Endothelial cell of umbilical vein (primary cell): ENCODE measurements at regions not wholly inside any gene's neighbourhood (a gene's known extent, or its start where the extent isn't known, plus 50 kb on each side); places are given as distances from the start of the nearest gene placed in this dataset.

Experiments used
- BruUV-seq: library from RNA; stranded (reverse); fragments of 400-500 nt; replicated peaks from 2 replicates; lab custom pipeline; 2021; lab: Mats Ljungman, UMichigan
- CTCF ChIA-PET: fragments of 300-600, 350-600 bp; sonication (Branson Sonifier 250); formaldehyde crosslinking; loops from one replicate; lab custom pipeline; 2021; ENCODE audit warnings: antibody characterized with exemption, inconsistent platforms; lab: Charles Lee
- POLR2A ChIA-PET: fragments of 300-600, 350-600 bp; sonication (Branson Sonifier 250); formaldehyde crosslinking; loops from one replicate; lab custom pipeline; 2021; ENCODE audit warnings: antibody characterized with exemption, inconsistent platforms; lab: Charles Lee
- DNase-seq: peaks from one replicate; pipeline ENCODE4 v3.0.0-alpha.2; 2011; ENCODE audit warnings: low read depth, low spot score
- FAIRE-seq: peaks from 2 replicates; lab custom pipeline; 2011; peaks lifted over from hg19 to GRCh38; lab: Jason Lieb, UNC
- H2AFZ ChIP-seq: 2 replicates; pipeline ENCODE4 v1.6.0; 2012; ENCODE audit warnings: low read depth, low read length, control low read depth, inconsistent platforms
- H3K27ac ChIP-seq: 2 replicates; pipeline ENCODE4 v1.5.1; 2011; ENCODE audit warnings: low read depth, mild to moderate bottlenecking, control low read depth, low read length, moderate library complexity; ENCODE audit not compliant: insufficient read depth
- H3K27me3 ChIP-seq, 2 experiments: 2 replicates each; pipeline versions ENCODE4 v1.6.0 to v1.6.1; 2011; ENCODE audit warnings: low read length in 2 of 2, mixed read lengths in 1 of 2; ENCODE audit not compliant: control insufficient read depth in 2 of 2, insufficient read depth in 2 of 2
- H3K36me3 ChIP-seq, 2 experiments: 2 replicates in 1 of 2; 3 replicates in 1 of 2; pipeline ENCODE4 v1.5.1; 2011; ENCODE audit warnings: low read length in 2 of 2, mild to moderate bottlenecking in 1 of 2, moderate library complexity in 1 of 2; ENCODE audit not compliant: control insufficient read depth in 2 of 2, insufficient read depth in 2 of 2; ENCODE audit errors: extremely low read depth in 1 of 2
- H3K4me1 ChIP-seq: 3 replicates; pipeline ENCODE4 v1.5.1; 2011; ENCODE audit warnings: mild to moderate bottlenecking, low read length; ENCODE audit not compliant: control insufficient read depth, insufficient read depth; ENCODE audit errors: extremely low read depth
- H3K4me2 ChIP-seq: 2 replicates; pipeline ENCODE4 v1.6.1; 2011; ENCODE audit warnings: low read length, control low read depth, mixed read lengths; ENCODE audit not compliant: insufficient read depth
- H3K4me3 ChIP-seq, 3 experiments: fragments of 200-600 bp in 1 of 3; sonication (generic), shearing (Covaris generic) in 1 of 3; replicated peaks in 1 of 3; 2 replicates each; pipeline ENCODE4 v1.5.1; 2011 to 2016; ENCODE audit warnings: control low read depth in 3 of 3, low read length in 3 of 3, mild to moderate bottlenecking in 2 of 3, inconsistent platforms in 1 of 3, low read depth in 1 of 3, moderate library complexity in 1 of 3; ENCODE audit not compliant: insufficient read depth in 1 of 3
- H3K79me2 ChIP-seq: 2 replicates; pipeline ENCODE4 v1.6.0; 2012; ENCODE audit warnings: low read length, inconsistent platforms; ENCODE audit not compliant: control insufficient read depth, insufficient read depth
- H3K9ac ChIP-seq: replicated peaks from 2 replicates; pipeline ENCODE3; 2011; ENCODE audit warnings: low read length, control low read depth; ENCODE audit not compliant: insufficient read depth; ENCODE audit errors: extremely low read depth
- H3K9me1 ChIP-seq: replicated peaks from 3 replicates; pipeline ENCODE4 v1.6.0; 2011; ENCODE audit warnings: mild to moderate bottlenecking, low read length; ENCODE audit not compliant: control insufficient read depth, insufficient read depth; ENCODE audit errors: extremely low read depth
- H3K9me3 ChIP-seq: replicated peaks from 2 replicates; pipeline ENCODE4 v1.5.1; 2012; ENCODE audit warnings: low read length, inconsistent platforms; ENCODE audit not compliant: control insufficient read depth, insufficient read depth
- H4K20me1 ChIP-seq: replicated peaks from 2 replicates; pipeline ENCODE3; 2011; ENCODE audit warnings: mild to moderate bottlenecking, low read length; ENCODE audit not compliant: control insufficient read depth, insufficient read depth; ENCODE audit errors: extremely low read depth
- EZH2 ChIP-seq: IDR thresholded peaks from 2 replicates; pipeline ENCODE4 v1.6.1; 2012; ENCODE audit warnings: borderline replicate concordance, low read depth, mild to moderate bottlenecking, moderate library complexity, low read length, inconsistent platforms; ENCODE audit not compliant: severe bottlenecking
- FOS ChIP-seq: IDR thresholded peaks from 2 replicates; pipeline ENCODE4 v1.6.1; 2011; ENCODE audit warnings: mild to moderate bottlenecking, low read length, moderate library complexity, borderline replicate concordance; ENCODE audit not compliant: insufficient read depth
- GATA2 ChIP-seq: IDR thresholded peaks from 2 replicates; pipeline ENCODE4 v1.7.0; 2011; ENCODE audit warnings: low read depth, mild to moderate bottlenecking, moderate library complexity, mixed read lengths, low read length; ENCODE audit not compliant: insufficient read length, insufficient read depth
- JUN ChIP-seq: IDR thresholded peaks from 2 replicates; pipeline ENCODE4 v1.6.1; 2011; ENCODE audit warnings: borderline replicate concordance, low read depth; ENCODE audit not compliant: insufficient read length, insufficient read depth
- MYC ChIP-seq: IDR thresholded peaks from one replicate; pipeline ENCODE4 v1.6.1; 2011; ENCODE audit warnings: mild to moderate bottlenecking, low read depth, low read length
- POLR2A ChIP-seq: IDR thresholded peaks from 2 replicates; pipeline ENCODE4 v1.6.1; 2012; ENCODE audit warnings: low read depth, mild to moderate bottlenecking, control low read depth, low read length
- POLR2AphosphoS5 ChIP-seq: IDR thresholded peaks from 2 replicates; pipeline ENCODE4 v1.6.1; 2012; ENCODE audit warnings: low read depth, mild to moderate bottlenecking, control low read depth, low read length, moderate library complexity; ENCODE audit not compliant: insufficient read depth
- dilution Hi-C: fragments of 300-500 bp; cut with MboI; formaldehyde crosslinking; loops from one replicate; pipeline ENCODE4 v1.15.0; 2019; ENCODE audit warnings: low sequenced_read_pairs; ENCODE audit not compliant: extremely low pct_ligation_motif_present
- intact Hi-C: fragments of 100-400 bp; cut with micrococcal nuclease; formaldehyde crosslinking; loops from one replicate; pipeline ENCODE4 v1.10.0; 2022
- TF ChIP-seq, protein P1 (sequence below), 2 donors: IDR thresholded peaks; 1 replicate in 1 of 2; 2 replicates in 1 of 2; pipeline ENCODE4 v1.5.1; 2011; ENCODE audit warnings: low read length in 2 of 2, mild to moderate bottlenecking in 2 of 2, moderate library complexity in 2 of 2, control low read depth in 1 of 2, inconsistent platforms in 1 of 2, low read depth in 1 of 2; ENCODE audit not compliant: insufficient read depth in 1 of 2; ENCODE audit errors: extremely low read depth in 1 of 2
- TF ChIP-seq, protein P2 (sequence below): IDR thresholded peaks from 2 replicates; pipeline ENCODE4 v1.6.1; 2011; ENCODE audit not compliant: insufficient read depth, insufficient read length

DNA sequence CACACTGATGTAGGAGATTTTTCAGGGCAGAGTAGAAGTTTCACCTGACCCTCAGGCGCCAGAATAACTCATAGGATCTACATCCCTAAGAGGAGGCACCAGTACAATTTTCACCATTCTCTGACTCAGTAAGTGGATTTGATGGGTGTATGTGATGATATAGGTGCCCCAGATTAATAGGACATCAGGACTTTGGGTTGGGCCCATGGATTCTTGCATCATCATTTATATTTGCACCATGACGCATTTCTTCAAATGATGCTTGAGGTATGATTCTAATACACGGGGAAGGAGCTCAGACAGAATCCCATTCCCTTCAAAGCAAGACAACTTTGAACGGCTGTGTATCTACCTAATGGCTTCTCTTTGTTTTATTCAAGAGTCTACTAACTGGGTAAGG, 173.2 kb downstream of the TMEM114 start:
- H3K4me2 ChIP-seq, result no peak overlapping the region
- H4K20me1 ChIP-seq, result no peaks in the 10 kb centered on the region
- no peaks in the 10 kb centered on the region for H3K9me3 ChIP-seq
- FAIRE-seq (no peak), DNase-seq (no peak)
- no peaks in the 10 kb centered on the region for H3K4me1 ChIP-seq
- no TSS peak for BruUV-seq
- TF ChIP-seq EZH2 (no peak), MYC (no peak), FOS (no peak), JUN (no peak), GATA2 (no peak), POLR2AphosphoS5 (no peak), POLR2A (no peak)
- TF ChIP-seq, protein P1, sequence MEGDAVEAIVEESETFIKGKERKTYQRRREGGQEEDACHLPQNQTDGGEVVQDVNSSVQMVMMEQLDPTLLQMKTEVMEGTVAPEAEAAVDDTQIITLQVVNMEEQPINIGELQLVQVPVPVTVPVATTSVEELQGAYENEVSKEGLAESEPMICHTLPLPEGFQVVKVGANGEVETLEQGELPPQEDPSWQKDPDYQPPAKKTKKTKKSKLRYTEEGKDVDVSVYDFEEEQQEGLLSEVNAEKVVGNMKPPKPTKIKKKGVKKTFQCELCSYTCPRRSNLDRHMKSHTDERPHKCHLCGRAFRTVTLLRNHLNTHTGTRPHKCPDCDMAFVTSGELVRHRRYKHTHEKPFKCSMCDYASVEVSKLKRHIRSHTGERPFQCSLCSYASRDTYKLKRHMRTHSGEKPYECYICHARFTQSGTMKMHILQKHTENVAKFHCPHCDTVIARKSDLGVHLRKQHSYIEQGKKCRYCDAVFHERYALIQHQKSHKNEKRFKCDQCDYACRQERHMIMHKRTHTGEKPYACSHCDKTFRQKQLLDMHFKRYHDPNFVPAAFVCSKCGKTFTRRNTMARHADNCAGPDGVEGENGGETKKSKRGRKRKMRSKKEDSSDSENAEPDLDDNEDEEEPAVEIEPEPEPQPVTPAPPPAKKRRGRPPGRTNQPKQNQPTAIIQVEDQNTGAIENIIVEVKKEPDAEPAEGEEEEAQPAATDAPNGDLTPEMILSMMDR (IDR thresholded peaks at IDR 0.05; ENCODE audit: extremely low read depth in 1 of 2, insufficient read depth in 1 of 2, low read depth in 1 of 2, low read length in 2 of 2), result no peak
- TF ChIP-seq, protein P2, sequence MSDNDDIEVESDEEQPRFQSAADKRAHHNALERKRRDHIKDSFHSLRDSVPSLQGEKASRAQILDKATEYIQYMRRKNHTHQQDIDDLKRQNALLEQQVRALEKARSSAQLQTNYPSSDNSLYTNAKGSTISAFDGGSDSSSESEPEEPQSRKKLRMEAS, result no peak
- no peak overlapping the region for H3K9ac ChIP-seq
- H3K36me3 ChIP-seq, result no peaks in the 10 kb centered on the region
- H3K79me2 ChIP-seq, result no peaks in the 10 kb centered on the region
- ChIA-PET POLR2A (no interaction called here), CTCF (no interaction called here)
- H3K27ac ChIP-seq, result no peak overlapping the region
- intact Hi-C loops, result no loop called here
- dilution Hi-C loops, result no loop called here
- H2AFZ ChIP-seq, result no peak overlapping the region
- H3K4me3 ChIP-seq, result no peak overlapping the region
- no peaks in the 10 kb centered on the region for H3K9me1 ChIP-seq
- no peaks in the 10 kb centered on the region for H3K27me3 ChIP-seq
